Erythroblast (primary cell): ENCODE measurements at regions not wholly inside any gene's neighbourhood (a gene's known extent, or its start where the extent isn't known, plus 50 kb on each side); places are given as distances from the start of the nearest gene placed in this dataset.

Source experiments
- GATA1 ChIP-seq: IDR thresholded peaks from 2 replicates; pipeline ENCODE4 v1.6.1; 2011; ENCODE audit warnings: low read depth, mild to moderate bottlenecking, control low read depth, low read length, moderate library complexity
- POLR2A ChIP-seq: IDR thresholded peaks from 2 replicates; pipeline ENCODE4 v1.6.1; 2011; ENCODE audit warnings: mild to moderate bottlenecking, low read length

DNA sequence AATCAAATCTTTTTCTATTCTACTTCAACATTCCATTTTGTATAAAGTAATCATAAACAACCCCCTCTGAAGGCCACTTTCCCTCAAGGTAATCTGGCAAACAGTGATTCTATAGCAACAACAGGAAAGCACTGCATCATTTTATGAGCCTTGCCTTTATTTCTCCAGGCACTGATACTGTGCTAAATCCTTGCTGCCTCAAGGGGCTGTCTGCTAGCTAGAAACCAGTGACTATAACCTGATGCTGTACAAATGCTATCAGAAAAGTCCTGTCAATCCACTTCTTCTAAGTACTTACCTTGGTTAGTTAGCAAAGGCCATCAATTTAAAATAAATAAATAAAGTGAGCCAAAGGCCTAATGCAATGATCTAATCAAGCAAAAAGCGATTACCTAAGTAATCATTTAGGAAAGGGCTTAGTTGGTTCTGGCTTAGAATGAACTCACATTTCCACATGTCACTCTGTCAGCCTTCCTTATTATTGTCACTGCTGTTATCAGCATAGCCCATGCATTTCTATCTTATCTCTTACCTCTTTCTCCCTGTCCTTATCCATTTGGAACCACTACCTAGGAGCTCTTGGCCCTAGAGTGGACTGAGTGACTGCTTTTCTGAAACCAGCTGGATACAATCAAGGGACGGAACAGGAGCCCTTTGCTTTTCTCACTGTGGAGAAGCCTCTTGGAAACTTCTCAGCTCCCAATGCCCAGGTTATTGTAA, 246.1 kb upstream of the MEF2C start:
- TF ChIP-seq POLR2A (no peak), GATA1 (no peak)
